Astrocyte (in vitro differentiated cells and primary cell): ENCODE measurements at regions not wholly inside any gene's neighbourhood (a gene's known extent, or its start where the extent isn't known, plus 50 kb on each side); places are given as distances from the start of the nearest gene placed in this dataset.

Source experiments
- DNase-seq: peaks from one replicate; pipeline ENCODE4 v3.0.0-alpha.2; 2010; ENCODE audit warnings: low read depth
- FAIRE-seq: peaks from 2 replicates; lab custom pipeline; 2011; peaks lifted over from hg19 to GRCh38; lab: Jason Lieb, UNC
- H2AFZ ChIP-seq: 2 replicates; pipeline ENCODE4 v1.6.0; 2012; ENCODE audit warnings: low read depth, low read length, inconsistent platforms
- H3K27ac ChIP-seq: 2 replicates; pipeline ENCODE4 v1.5.1; 2011; ENCODE audit warnings: low read depth, low read length, inconsistent platforms
- H3K27me3 ChIP-seq: 2 replicates; pipeline ENCODE4 v1.6.0; 2011; ENCODE audit warnings: low read length, inconsistent platforms; ENCODE audit not compliant: insufficient read depth
- H3K36me3 ChIP-seq: 2 replicates; pipeline ENCODE4 v1.5.1; 2011; ENCODE audit warnings: low read length, inconsistent platforms; ENCODE audit not compliant: insufficient read depth
- H3K4me1 ChIP-seq: 2 replicates; pipeline ENCODE4 v1.5.1; 2011; ENCODE audit warnings: low read length, inconsistent platforms; ENCODE audit not compliant: insufficient read depth
- H3K4me2 ChIP-seq: 2 replicates; pipeline ENCODE4 v1.6.0; 2012; ENCODE audit warnings: low read length, inconsistent platforms
- H3K4me3 ChIP-seq: 2 replicates; pipeline ENCODE4 v1.5.1; 2011; ENCODE audit warnings: low read depth, mild to moderate bottlenecking, low read length, inconsistent platforms; ENCODE audit not compliant: insufficient read depth
- H3K79me2 ChIP-seq: 2 replicates; pipeline ENCODE4 v1.6.0; 2012; ENCODE audit warnings: mild to moderate bottlenecking, low read length, inconsistent platforms; ENCODE audit not compliant: insufficient read depth
- H3K9ac ChIP-seq: 2 replicates; pipeline ENCODE4 v1.6.0; 2012; ENCODE audit warnings: mild to moderate bottlenecking, low read length, inconsistent platforms
- H3K9me3 ChIP-seq: 2 replicates; pipeline ENCODE4 v1.5.1; 2012; ENCODE audit warnings: low read depth, mild to moderate bottlenecking, low read length, inconsistent platforms; ENCODE audit not compliant: insufficient read depth
- H4K20me1 ChIP-seq: 2 replicates; pipeline ENCODE4 v1.6.0; 2012; ENCODE audit warnings: low read length, inconsistent platforms; ENCODE audit not compliant: insufficient read depth
- H3K27ac Mint-ChIP-seq: one replicate; pipeline ENCODE4 v1.8.0; 2021; ENCODE audit warnings: mild to moderate bottlenecking, mixed read lengths; ENCODE audit not compliant: unreplicated experiment
- H3K27me3 Mint-ChIP-seq: one replicate; pipeline ENCODE4 v1.8.0; 2021; ENCODE audit warnings: low read depth, mixed read lengths; ENCODE audit not compliant: unreplicated experiment
- H3K36me3 Mint-ChIP-seq: one replicate; pipeline ENCODE4 v1.8.0; 2021; ENCODE audit warnings: low read depth, mixed read lengths; ENCODE audit not compliant: unreplicated experiment
- H3K4me1 Mint-ChIP-seq: one replicate; pipeline ENCODE4 v1.8.0; 2021; ENCODE audit warnings: low read depth, mixed read lengths; ENCODE audit not compliant: unreplicated experiment
- H3K4me3 Mint-ChIP-seq: one replicate; pipeline ENCODE4 v1.8.0; 2021; ENCODE audit warnings: mild to moderate bottlenecking, moderate library complexity, mixed read lengths; ENCODE audit not compliant: unreplicated experiment
- H3K9me3 Mint-ChIP-seq: one replicate; pipeline ENCODE4 v1.8.0; 2021; ENCODE audit warnings: mild to moderate bottlenecking, mixed read lengths; ENCODE audit not compliant: unreplicated experiment
- EZH2 ChIP-seq: IDR thresholded peaks from 2 replicates; pipeline ENCODE4 v1.6.1; 2012; ENCODE audit warnings: mild to moderate bottlenecking, low read length, inconsistent platforms; ENCODE audit not compliant: insufficient read depth
- TF ChIP-seq, protein P1 (sequence below): IDR thresholded peaks from 2 replicates; pipeline ENCODE4 v1.5.1; 2011; ENCODE audit warnings: low read depth, mild to moderate bottlenecking, inconsistent platforms, low read length, moderate library complexity; ENCODE audit not compliant: insufficient read depth

DNA sequence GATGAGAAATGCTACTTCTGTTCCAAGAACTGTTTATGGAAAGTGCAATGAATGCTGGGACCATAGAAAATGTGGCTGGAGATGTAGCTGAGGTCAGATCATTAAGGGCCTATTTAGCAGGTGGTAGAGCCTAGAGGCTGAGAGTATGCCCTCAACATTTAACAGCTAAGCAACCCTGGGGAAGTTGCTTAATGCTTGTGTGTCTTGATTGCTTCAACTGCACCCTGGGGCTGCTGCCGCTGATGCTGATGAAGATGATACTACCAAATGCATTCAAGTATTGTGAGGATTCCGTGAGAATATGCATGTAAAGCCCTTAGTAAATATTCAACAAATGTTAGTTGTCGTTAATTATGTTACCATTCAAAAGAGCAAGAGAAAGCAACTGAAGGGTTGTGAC is 273.2 kb downstream of the BCL11A start:
- no peaks in the 10 kb centered on the region for H3K27me3 ChIP-seq
- H3K9ac ChIP-seq = no peak overlapping the region
- no peak overlapping the region for H3K27ac ChIP-seq
- Mint-ChIP-seq H3K4me1 (no peaks in the 10 kb centered on the region), H3K9me3 (peaks cover 3% of the 10 kb centered on the region), H3K27me3 (peaks cover 7% of the 10 kb centered on the region), H3K27ac (no peak overlapping the region), H3K36me3 (no peaks in the 10 kb centered on the region), H3K4me3 (no peak overlapping the region)
- no peaks in the 10 kb centered on the region for H3K9me3 ChIP-seq
- DNase-seq (no peak), FAIRE-seq (no peak)
- H3K79me2 ChIP-seq = no peaks in the 10 kb centered on the region
- no peaks in the 10 kb centered on the region for H4K20me1 ChIP-seq
- no peaks in the 10 kb centered on the region for H3K4me1 ChIP-seq
- TF ChIP-seq, protein P1, sequence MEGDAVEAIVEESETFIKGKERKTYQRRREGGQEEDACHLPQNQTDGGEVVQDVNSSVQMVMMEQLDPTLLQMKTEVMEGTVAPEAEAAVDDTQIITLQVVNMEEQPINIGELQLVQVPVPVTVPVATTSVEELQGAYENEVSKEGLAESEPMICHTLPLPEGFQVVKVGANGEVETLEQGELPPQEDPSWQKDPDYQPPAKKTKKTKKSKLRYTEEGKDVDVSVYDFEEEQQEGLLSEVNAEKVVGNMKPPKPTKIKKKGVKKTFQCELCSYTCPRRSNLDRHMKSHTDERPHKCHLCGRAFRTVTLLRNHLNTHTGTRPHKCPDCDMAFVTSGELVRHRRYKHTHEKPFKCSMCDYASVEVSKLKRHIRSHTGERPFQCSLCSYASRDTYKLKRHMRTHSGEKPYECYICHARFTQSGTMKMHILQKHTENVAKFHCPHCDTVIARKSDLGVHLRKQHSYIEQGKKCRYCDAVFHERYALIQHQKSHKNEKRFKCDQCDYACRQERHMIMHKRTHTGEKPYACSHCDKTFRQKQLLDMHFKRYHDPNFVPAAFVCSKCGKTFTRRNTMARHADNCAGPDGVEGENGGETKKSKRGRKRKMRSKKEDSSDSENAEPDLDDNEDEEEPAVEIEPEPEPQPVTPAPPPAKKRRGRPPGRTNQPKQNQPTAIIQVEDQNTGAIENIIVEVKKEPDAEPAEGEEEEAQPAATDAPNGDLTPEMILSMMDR = no peak
- no peak for TF ChIP-seq EZH2
- no peak overlapping the region for H3K4me2 ChIP-seq
- no peak overlapping the region for H2AFZ ChIP-seq
- no peak overlapping the region for H3K4me3 ChIP-seq
- no peaks in the 10 kb centered on the region for H3K36me3 ChIP-seq

GRCh38 chr2:60278906-60279305 is 274.5 kb downstream of the BCL11A start:
- H2AFZ ChIP-seq = no peak overlapping the region
- H3K27me3 ChIP-seq = no peaks in the 10 kb centered on the region
- peaks cover 7% of the 10 kb centered on the region for H3K9me3 ChIP-seq
- H3K4me3 ChIP-seq = no peak overlapping the region
- Mint-ChIP-seq H3K27ac (no peak overlapping the region), H3K27me3 (peaks cover 4% of the 10 kb centered on the region), H3K9me3 (peaks cover 3% of the 10 kb centered on the region), H3K36me3 (no peaks in the 10 kb centered on the region), H3K4me3 (no peak overlapping the region), H3K4me1 (no peaks in the 10 kb centered on the region)
- no peaks in the 10 kb centered on the region for H3K36me3 ChIP-seq
- DNase-seq (no peak), FAIRE-seq (no peak)
- TF ChIP-seq, protein P1 = no peak
- TF ChIP-seq EZH2 = no peak
- no peak overlapping the region for H3K4me2 ChIP-seq
- H4K20me1 ChIP-seq = no peaks in the 10 kb centered on the region
- H3K9ac ChIP-seq = no peak overlapping the region
- H3K27ac ChIP-seq = no peak overlapping the region
- H3K79me2 ChIP-seq = no peaks in the 10 kb centered on the region
- no peaks in the 10 kb centered on the region for H3K4me1 ChIP-seq

- no peaks in the 10 kb centered on the region for H3K27me3 ChIP-seq
- no peaks in the 10 kb centered on the region for H3K4me1 Mint-ChIP-seq
- H3K9me3 Mint-ChIP-seq = peaks cover 3% of the 10 kb centered on the region
- H3K27ac Mint-ChIP-seq = no peak overlapping the region
- no peak overlapping the region for H3K4me3 Mint-ChIP-seq
- no peak for DNase-seq
- no peaks in the 10 kb centered on the region for H3K36me3 ChIP-seq
- peaks cover 7% of the 10 kb centered on the region for H3K9me3 ChIP-seq
- TF ChIP-seq EZH2 = no peak
- TF ChIP-seq, protein P1 = no peak
- no peaks in the 10 kb centered on the region for H3K4me1 ChIP-seq
- no peak overlapping the region for H3K4me2 ChIP-seq
- no peak overlapping the region for H3K9ac ChIP-seq
- no peaks in the 10 kb centered on the region for H4K20me1 ChIP-seq
- H3K79me2 ChIP-seq = no peaks in the 10 kb centered on the region
- H3K4me3 ChIP-seq = no peak overlapping the region
- H3K27ac ChIP-seq = no peak overlapping the region
- FAIRE-seq = no peak
- H3K27me3 Mint-ChIP-seq = peaks cover 4% of the 10 kb centered on the region
- H2AFZ ChIP-seq = no peak overlapping the region
- H3K36me3 Mint-ChIP-seq = no peaks in the 10 kb centered on the region
Observed at GRCh38 chr2:60275958-60276357, 277.5 kb downstream of the BCL11A start.
